ENCODE measurements at regions not wholly inside any gene's neighbourhood (a gene's known extent, or its start where the extent isn't known, plus 50 kb on each side); places are given as distances from the start of the nearest gene placed in this dataset.
"Not testable (repeated sequence)": the region's sequence is repeated elsewhere in the genome, so short reads cannot be mapped to it uniquely, and the experiment has no call there.

DNA sequence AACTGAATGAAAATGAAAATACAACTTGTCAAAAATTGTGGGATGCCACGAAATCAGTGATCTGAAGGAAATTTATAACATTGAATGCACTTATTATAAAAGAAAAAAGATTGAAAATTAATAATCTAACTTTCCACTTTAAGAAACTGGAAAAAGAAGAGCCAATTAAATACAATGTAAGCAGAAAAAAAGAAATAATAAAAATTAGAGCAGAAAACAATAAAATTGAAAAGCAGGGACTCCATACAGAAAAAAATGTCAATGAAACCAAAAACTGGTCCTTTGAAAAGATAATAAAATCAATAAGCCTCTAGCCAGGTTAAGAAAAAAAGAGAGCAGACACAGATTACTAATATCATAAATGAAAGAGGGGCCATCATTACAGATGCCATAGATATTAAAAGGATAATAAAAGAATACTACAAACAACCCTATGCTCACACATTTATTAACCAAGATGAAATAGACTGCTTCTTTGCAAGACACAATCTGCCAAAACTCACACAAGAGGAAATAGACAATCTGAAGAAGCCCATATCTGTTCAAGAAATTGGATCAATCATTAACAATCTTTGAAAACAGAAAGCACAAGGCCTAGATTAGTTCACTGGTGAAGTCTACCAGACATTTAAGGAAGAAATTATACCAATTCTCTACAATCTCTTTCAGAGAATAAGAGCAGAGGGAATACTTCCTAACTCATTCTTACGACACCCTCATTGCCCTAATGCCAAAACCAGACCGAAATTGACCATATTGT, 233.8 kb upstream of the NEBL start:
- Mint-ChIP-seq H3K9me3 (peaks cover 23% of the 10 kb centered on the region), H3K4me1 (peaks cover 3% of the 10 kb centered on the region), H3K36me3 (peaks cover 4% of the 10 kb centered on the region), H3K4me3 (no peak overlapping the region), H3K27ac (no peak overlapping the region), H3K27me3 (ENCODE audit: low read depth) (no peaks in the 10 kb centered on the region)
- DNase-seq (ENCODE audit: low spot score in 2 of 2, unreplicated experiment in 2 of 2): no peak
- TF ChIP-seq, protein P1, sequence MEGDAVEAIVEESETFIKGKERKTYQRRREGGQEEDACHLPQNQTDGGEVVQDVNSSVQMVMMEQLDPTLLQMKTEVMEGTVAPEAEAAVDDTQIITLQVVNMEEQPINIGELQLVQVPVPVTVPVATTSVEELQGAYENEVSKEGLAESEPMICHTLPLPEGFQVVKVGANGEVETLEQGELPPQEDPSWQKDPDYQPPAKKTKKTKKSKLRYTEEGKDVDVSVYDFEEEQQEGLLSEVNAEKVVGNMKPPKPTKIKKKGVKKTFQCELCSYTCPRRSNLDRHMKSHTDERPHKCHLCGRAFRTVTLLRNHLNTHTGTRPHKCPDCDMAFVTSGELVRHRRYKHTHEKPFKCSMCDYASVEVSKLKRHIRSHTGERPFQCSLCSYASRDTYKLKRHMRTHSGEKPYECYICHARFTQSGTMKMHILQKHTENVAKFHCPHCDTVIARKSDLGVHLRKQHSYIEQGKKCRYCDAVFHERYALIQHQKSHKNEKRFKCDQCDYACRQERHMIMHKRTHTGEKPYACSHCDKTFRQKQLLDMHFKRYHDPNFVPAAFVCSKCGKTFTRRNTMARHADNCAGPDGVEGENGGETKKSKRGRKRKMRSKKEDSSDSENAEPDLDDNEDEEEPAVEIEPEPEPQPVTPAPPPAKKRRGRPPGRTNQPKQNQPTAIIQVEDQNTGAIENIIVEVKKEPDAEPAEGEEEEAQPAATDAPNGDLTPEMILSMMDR (IDR thresholded peaks at IDR 0.05; ENCODE audit: unreplicated experiment): no peak

DNA sequence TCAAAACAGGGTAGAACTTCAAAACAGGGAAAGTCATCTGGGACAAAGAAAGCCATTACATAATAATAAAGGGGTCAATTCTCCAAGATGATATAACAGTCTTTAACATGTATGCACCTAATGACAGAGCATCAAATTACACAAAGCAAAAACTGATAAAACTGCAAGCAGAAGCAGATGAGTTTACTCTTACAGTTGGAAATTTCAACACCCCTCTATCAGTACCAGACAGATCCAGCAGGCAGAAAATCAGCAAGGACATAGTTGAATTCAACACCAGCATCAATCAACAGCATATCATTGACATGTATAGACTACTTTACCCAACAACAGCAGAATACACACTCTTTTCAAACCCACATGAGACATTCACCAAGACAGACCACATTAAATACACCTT, 233.0 kb upstream of the NEBL start:
- TF ChIP-seq, protein P1 (IDR thresholded peaks at IDR 0.05; ENCODE audit: unreplicated experiment): no peak
- Mint-ChIP-seq H3K27ac (no peak overlapping the region), H3K4me1 (peaks cover 4% of the 10 kb centered on the region), H3K4me3 (no peak overlapping the region), H3K27me3 (ENCODE audit: low read depth) (no peaks in the 10 kb centered on the region), H3K36me3 (peaks cover 4% of the 10 kb centered on the region), H3K9me3 (peaks cover 23% of the 10 kb centered on the region)
- DNase-seq (ENCODE audit: low spot score in 2 of 2, unreplicated experiment in 2 of 2): no peak

DNA sequence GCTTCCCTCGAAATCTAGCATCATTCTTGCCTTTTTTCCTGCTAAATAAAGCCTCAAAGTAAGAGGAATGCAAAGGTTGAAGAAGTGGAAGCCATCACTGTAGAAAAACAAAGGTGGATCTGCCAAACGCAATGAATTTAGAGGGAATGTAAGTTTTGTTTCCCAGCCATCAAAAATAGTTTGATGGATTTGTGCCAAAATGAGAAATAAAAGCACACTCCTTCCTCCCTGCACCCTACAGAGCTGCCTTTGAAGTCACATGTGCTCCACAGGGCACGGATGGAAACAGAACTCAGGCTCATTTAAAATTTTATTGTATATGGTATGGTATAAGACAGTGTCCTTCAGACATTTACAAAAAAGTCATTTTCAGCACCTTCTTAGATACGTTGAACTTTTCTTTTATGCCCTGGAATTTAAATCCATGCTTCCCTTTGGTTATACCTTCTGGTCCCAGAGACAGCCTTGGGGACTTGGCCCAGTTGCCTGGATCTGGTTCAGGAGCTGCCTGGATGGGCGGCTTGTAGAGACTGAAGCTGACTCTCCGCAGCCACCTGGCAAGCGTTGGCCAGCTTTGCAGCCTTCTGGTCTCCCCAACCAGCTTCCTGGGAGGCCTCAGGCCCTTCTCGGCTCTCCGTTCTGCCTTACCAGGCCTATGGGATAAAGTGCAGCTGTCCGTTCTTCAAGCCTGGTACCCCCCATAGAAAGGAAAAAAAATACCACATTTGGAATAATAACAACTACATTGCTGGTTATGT, 228.5 kb upstream of the NEBL start:
- peaks cover 23% of the 10 kb centered on the region for H3K9me3 Mint-ChIP-seq
- H3K27me3 Mint-ChIP-seq (ENCODE audit: low read depth): no peaks in the 10 kb centered on the region
- no peak for DNase-seq (ENCODE audit: low spot score in 2 of 2, unreplicated experiment in 2 of 2)
- TF ChIP-seq, protein P1 (IDR thresholded peaks at IDR 0.05; ENCODE audit: unreplicated experiment): no peak
- H3K36me3 Mint-ChIP-seq: peaks cover 4% of the 10 kb centered on the region
- no peak overlapping the region for H3K27ac Mint-ChIP-seq
- H3K4me3 Mint-ChIP-seq: no peak overlapping the region
- H3K4me1 Mint-ChIP-seq: peaks cover 3% of the 10 kb centered on the region

DNA sequence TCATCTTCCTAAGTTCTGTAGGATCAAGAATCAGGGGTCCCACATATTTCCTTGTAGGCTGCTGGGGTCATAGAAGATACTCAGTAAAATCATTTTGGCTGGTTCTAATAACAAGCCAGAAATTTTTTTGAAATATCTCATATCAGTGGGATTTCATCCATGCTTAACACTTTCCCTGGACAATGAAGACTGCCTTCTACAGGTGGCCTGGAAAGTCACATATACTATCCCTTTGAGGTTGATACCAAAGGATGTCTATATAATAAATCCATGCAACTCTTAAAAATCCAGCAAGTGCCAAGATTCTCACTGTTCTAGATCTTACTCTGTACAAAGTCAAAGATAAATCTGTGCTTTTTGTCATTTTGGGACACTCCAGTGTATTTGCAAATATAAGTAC, 225.8 kb upstream of the NEBL start:
- no peaks in the 10 kb centered on the region for H3K36me3 Mint-ChIP-seq
- TF ChIP-seq, protein P1 (IDR thresholded peaks at IDR 0.05; ENCODE audit: unreplicated experiment): no peak
- DNase-seq (ENCODE audit: low spot score in 2 of 2, unreplicated experiment in 2 of 2): no peak
- peaks cover 9% of the 10 kb centered on the region for H3K9me3 Mint-ChIP-seq
- H3K27me3 Mint-ChIP-seq (ENCODE audit: low read depth): no peaks in the 10 kb centered on the region
- H3K4me3 Mint-ChIP-seq: no peak overlapping the region
- peaks cover 3% of the 10 kb centered on the region for H3K4me1 Mint-ChIP-seq
- H3K27ac Mint-ChIP-seq: no peak overlapping the region

DNA sequence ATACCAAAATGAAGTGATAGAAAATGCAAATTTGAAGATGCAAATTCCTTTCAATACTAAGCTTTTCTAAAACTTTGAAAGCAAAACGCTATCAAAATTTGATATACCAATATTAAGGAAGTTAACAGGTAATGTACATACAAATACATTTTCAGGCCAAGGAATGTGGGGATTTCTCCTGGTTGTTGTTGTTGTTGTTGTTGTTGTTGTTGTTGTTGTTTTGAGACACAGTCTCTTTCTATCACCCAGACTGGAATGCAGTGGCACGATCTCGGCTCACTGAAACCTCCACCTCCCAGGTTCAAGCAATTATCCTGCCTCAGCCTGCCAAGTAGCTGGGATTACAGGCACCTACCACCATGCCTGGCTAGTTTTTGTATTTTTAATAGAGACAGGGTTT, 224.7 kb upstream of the NEBL start:
- not testable (repeated sequence) for H3K4me3 Mint-ChIP-seq; H3K9me3 Mint-ChIP-seq; H3K27ac Mint-ChIP-seq; H3K27me3 Mint-ChIP-seq (ENCODE audit: low read depth); H3K4me1 Mint-ChIP-seq; H3K36me3 Mint-ChIP-seq; DNase-seq (ENCODE audit: low spot score in 2 of 2, unreplicated experiment in 2 of 2)

DNA sequence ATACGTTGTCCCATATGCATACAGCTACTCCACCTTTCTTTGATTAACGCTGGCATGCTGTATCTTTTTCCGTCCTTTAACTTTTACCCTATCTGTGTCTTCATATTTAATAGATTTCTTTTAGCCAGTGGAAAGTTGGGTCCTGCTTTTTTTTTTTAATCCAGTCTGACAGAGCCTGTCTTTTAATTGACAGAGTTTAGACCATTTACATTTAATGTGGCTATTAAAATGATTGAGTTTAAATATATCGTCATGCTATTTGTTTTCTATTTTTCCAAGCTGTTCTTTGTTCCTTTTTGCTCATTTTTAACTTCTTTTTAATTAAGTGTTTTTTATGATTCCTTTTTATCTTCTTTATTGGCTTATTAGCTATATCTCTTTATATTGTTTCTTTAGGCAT, 217.6 kb upstream of the NEBL start:
- no peak for DNase-seq (ENCODE audit: low spot score in 2 of 2, unreplicated experiment in 2 of 2)
- TF ChIP-seq, protein P1 (IDR thresholded peaks at IDR 0.05; ENCODE audit: unreplicated experiment): no peak
- H3K4me3 Mint-ChIP-seq: no peak overlapping the region
- H3K27me3 Mint-ChIP-seq (ENCODE audit: low read depth): no peaks in the 10 kb centered on the region
- H3K36me3 Mint-ChIP-seq: peaks cover 14% of the 10 kb centered on the region
- peaks cover 28% of the 10 kb centered on the region for H3K9me3 Mint-ChIP-seq
- no peaks in the 10 kb centered on the region for H3K4me1 Mint-ChIP-seq
- H3K27ac Mint-ChIP-seq: no peak overlapping the region
